ENCODE measurements at regions not wholly inside any gene's neighbourhood (a gene's known extent, or its start where the extent isn't known, plus 50 kb on each side); places are given as distances from the start of the nearest gene placed in this dataset.

- TF ChIP-seq TAF1 (IDR thresholded peaks at IDR 0.05; ENCODE audit: low read depth, low read length) (no peak), POLR2AphosphoS5 (IDR thresholded peaks at IDR 0.05; ENCODE audit: low read depth, low read length) (no peak), POLR2A (IDR thresholded peaks at IDR 0.05; ENCODE audit: low read depth, low read length) (no peak), SPI1 (IDR thresholded peaks at IDR 0.05; ENCODE audit: low read depth, low read length) (no peak)
Observed at GRCh38 chr1:57983441-57983840, 559.6 kb upstream of the DAB1 start.
